DOHH2 (cell line): ENCODE measurements at regions not wholly inside any gene's neighbourhood (a gene's known extent, or its start where the extent isn't known, plus 50 kb on each side); places are given as distances from the start of the nearest gene placed in this dataset.

ENCODE experiments used
- CTCF ChIP-seq: fragments of 200-600 bp; sonication (generic); IDR thresholded peaks from one replicate; pipeline ENCODE4 v1.5.1; 2014; ENCODE audit warnings: antibody characterized with exemption, mild to moderate bottlenecking, low read depth, low read length; ENCODE audit not compliant: poor library complexity, severe bottlenecking
- EZH2phosphoT487 ChIP-seq: fragments of 200-600 bp; sonication (generic); IDR thresholded peaks from 2 replicates; pipeline ENCODE4 v1.6.1; 2017; ENCODE audit warnings: borderline replicate concordance, mild to moderate bottlenecking, antibody characterized with exemption, low read length, moderate library complexity, mixed read lengths

- TF ChIP-seq CTCF (no peak), EZH2phosphoT487 (no peak)
These were observed 144.5 kb downstream of the ACKR3 start for GRCh38 chr2:236714080-236714479.
